ENCODE measurements at regions not wholly inside any gene's neighbourhood (a gene's known extent, or its start where the extent isn't known, plus 50 kb on each side); places are given as distances from the start of the nearest gene placed in this dataset.

- no peak overlapping the region for H3K27ac ChIP-seq (ENCODE audit: insufficient read length, low read depth, low read length)
- H3K9me3 ChIP-seq (ENCODE audit: control insufficient read depth, low read depth, low read length) = no peaks in the 10 kb centered on the region
- H3T11ph ChIP-seq (ENCODE audit: low read length) = no peak overlapping the region
- H2AK5ac ChIP-seq (ENCODE audit: insufficient read length, low read length) = no peak overlapping the region
- no peaks in the 10 kb centered on the region for H3K79me1 ChIP-seq (ENCODE audit: insufficient read depth, low read depth, low read length, poor library complexity, severe bottlenecking)
- no peaks in the 10 kb centered on the region for H3K27me3 Mint-ChIP-seq (ENCODE audit: low read depth)
- no peak overlapping the region for H3K14ac ChIP-seq (ENCODE audit: insufficient read depth, low read length)
- no peak overlapping the region for H4K91ac ChIP-seq (ENCODE audit: insufficient read length, low read depth, low read length)
- no peak overlapping the region for H2AFZ ChIP-seq (ENCODE audit: low read length)
- no peak overlapping the region for H3K27ac Mint-ChIP-seq
- H2BK5ac ChIP-seq (ENCODE audit: insufficient read length, low read length) = no peak overlapping the region
- no peaks in the 10 kb centered on the region for H3K36me3 Mint-ChIP-seq (ENCODE audit: insufficient read depth in 1 of 3, low read depth in 3 of 3)
- no peaks in the 10 kb centered on the region for H3K27me3 ChIP-seq (ENCODE audit: insufficient read depth, low read length)
- H3K23ac ChIP-seq (ENCODE audit: insufficient read length, low read depth, low read length) = no peak overlapping the region
- no peaks in the 10 kb centered on the region for H3K79me2 ChIP-seq (ENCODE audit: insufficient read depth, low read length)
- no peaks in the 10 kb centered on the region for H3K4me1 ChIP-seq (ENCODE audit: insufficient read depth, low read length)
- H3K56ac ChIP-seq (ENCODE audit: insufficient read length, low read depth, low read length) = no peak overlapping the region
- no peak overlapping the region for H4K8ac ChIP-seq (replicated peaks; ENCODE audit: insufficient read length, low read depth, low read length)
- H3K4me3 Mint-ChIP-seq = no peak overlapping the region
- peaks cover 7% of the 10 kb centered on the region in 2 experiments for H3K4me1 Mint-ChIP-seq
- H4K20me1 ChIP-seq (ENCODE audit: control insufficient read depth, insufficient read depth, insufficient read length) = no peaks in the 10 kb centered on the region
- TF ChIP-seq CTCF (conservative IDR thresholded peaks at IDR 0.05) = no peak
- H3K23me2 ChIP-seq (ENCODE audit: insufficient read length, low read depth, low read length, poor library complexity, severe bottlenecking) = no peaks in the 10 kb centered on the region
- no peak overlapping the region for H3K4ac ChIP-seq (ENCODE audit: low read depth, low read length)
- no peak overlapping the region for H3K18ac ChIP-seq (ENCODE audit: insufficient read length, low read depth, low read length)
- no peak overlapping the region for H3K9ac ChIP-seq (ENCODE audit: extremely low read depth, insufficient read length, low read length)
- no peak overlapping the region for H2BK20ac ChIP-seq (ENCODE audit: low read depth, low read length, poor library complexity, severe bottlenecking)
- no peak overlapping the region for H2BK12ac ChIP-seq (ENCODE audit: insufficient read length, low read depth, low read length)
- no peak overlapping the region for H4K5ac ChIP-seq (ENCODE audit: insufficient read length, low read depth, low read length)
- DNase-seq = no peak
- H3K9me3 Mint-ChIP-seq = no peaks in the 10 kb centered on the region
- no CpG with 5 or more reads among the region's 5 CpGs for WGBS (ENCODE audit: extremely low coverage, insufficient read length, low lambda C conversion rate)
- no peak overlapping the region for H3K4me2 ChIP-seq (ENCODE audit: insufficient read depth, insufficient read length, low read length)
- no peak overlapping the region for H2BK120ac ChIP-seq (ENCODE audit: low read depth, low read length, poor library complexity, severe bottlenecking)
- no peak overlapping the region for H2BK15ac ChIP-seq (ENCODE audit: low read depth, low read length)
Measured at GRCh38 chr16:27689711-27690110, 139.8 kb downstream of the KATNIP start.
